ENCODE measurements at regions not wholly inside any gene's neighbourhood (a gene's known extent, or its start where the extent isn't known, plus 50 kb on each side); places are given as distances from the start of the nearest gene placed in this dataset.

GRCh38 chr2:16537347-16537746 lies 128.3 kb downstream of the CYRIA start:
- TF ChIP-seq, protein P1, sequence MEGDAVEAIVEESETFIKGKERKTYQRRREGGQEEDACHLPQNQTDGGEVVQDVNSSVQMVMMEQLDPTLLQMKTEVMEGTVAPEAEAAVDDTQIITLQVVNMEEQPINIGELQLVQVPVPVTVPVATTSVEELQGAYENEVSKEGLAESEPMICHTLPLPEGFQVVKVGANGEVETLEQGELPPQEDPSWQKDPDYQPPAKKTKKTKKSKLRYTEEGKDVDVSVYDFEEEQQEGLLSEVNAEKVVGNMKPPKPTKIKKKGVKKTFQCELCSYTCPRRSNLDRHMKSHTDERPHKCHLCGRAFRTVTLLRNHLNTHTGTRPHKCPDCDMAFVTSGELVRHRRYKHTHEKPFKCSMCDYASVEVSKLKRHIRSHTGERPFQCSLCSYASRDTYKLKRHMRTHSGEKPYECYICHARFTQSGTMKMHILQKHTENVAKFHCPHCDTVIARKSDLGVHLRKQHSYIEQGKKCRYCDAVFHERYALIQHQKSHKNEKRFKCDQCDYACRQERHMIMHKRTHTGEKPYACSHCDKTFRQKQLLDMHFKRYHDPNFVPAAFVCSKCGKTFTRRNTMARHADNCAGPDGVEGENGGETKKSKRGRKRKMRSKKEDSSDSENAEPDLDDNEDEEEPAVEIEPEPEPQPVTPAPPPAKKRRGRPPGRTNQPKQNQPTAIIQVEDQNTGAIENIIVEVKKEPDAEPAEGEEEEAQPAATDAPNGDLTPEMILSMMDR (conservative IDR thresholded peaks at IDR 0.05), result no peak
- DNase-seq (ENCODE audit: low read depth, low spot score), result no peak
- Mint-ChIP-seq H3K9me3 (no peaks in the 10 kb centered on the region), H3K4me1 (no peaks in the 10 kb centered on the region), H3K4me3 (no peak overlapping the region), H3K36me3 (ENCODE audit: low read depth) (no peaks in the 10 kb centered on the region), H3K27ac (ENCODE audit: unreplicated experiment) (no peak overlapping the region), H3K27me3 (ENCODE audit: low read depth) (peaks cover 10% of the 10 kb centered on the region)

DNA sequence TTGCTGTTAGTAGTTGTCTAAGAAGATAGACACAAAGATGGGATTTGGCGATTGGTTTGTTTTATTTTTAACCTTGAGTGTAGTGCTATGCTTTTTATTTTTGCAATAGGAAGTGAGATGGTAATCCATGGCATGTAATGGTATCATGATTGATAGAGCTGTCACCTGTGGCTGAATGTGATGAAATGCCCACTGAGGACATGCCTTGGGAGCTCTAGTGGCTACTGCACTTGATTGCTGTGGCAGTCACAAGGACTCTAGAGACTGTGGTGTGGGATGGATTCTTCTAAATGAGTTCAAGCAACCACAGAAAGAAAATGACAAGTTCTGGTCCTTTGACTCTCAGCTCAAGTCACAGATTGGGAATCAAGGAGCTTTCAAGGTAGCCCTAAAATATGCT lies 139.4 kb downstream of the CYRIA start:
- H3K27ac Mint-ChIP-seq (ENCODE audit: unreplicated experiment), result no peak overlapping the region
- no peak overlapping the region for H3K4me3 Mint-ChIP-seq
- no peaks in the 10 kb centered on the region for H3K36me3 Mint-ChIP-seq (ENCODE audit: low read depth)
- no peak for DNase-seq (ENCODE audit: low read depth, low spot score)
- peaks cover 33% of the 10 kb centered on the region for H3K4me1 Mint-ChIP-seq
- TF ChIP-seq, protein P1 (conservative IDR thresholded peaks at IDR 0.05), result no peak
- H3K27me3 Mint-ChIP-seq (ENCODE audit: low read depth), result peaks cover 3% of the 10 kb centered on the region
- peaks cover 2% of the 10 kb centered on the region for H3K9me3 Mint-ChIP-seq

GRCh38 chr2:16525265-16525887 lies 140.3 kb downstream of the CYRIA start:
- Mint-ChIP-seq H3K36me3 (ENCODE audit: low read depth) (no peaks in the 10 kb centered on the region), H3K9me3 (peaks cover 2% of the 10 kb centered on the region), H3K27me3 (ENCODE audit: low read depth) (peaks cover 2% of the 10 kb centered on the region), H3K4me3 (no peak overlapping the region), H3K27ac (ENCODE audit: unreplicated experiment) (no peak overlapping the region), H3K4me1 (peaks cover 28% of the 10 kb centered on the region)
- TF ChIP-seq, protein P1 (conservative IDR thresholded peaks at IDR 0.05), result peak; percentile 55
- peak; percentile 39 for DNase-seq (ENCODE audit: low read depth, low spot score)

GRCh38 chr2:16523711-16524110 lies 141.9 kb downstream of the CYRIA start:
- Mint-ChIP-seq H3K4me3 (no peak overlapping the region), H3K4me1 (peaks cover 24% of the 10 kb centered on the region), H3K9me3 (peaks cover 2% of the 10 kb centered on the region), H3K27me3 (ENCODE audit: low read depth) (no peaks in the 10 kb centered on the region), H3K36me3 (ENCODE audit: low read depth) (no peaks in the 10 kb centered on the region), H3K27ac (ENCODE audit: unreplicated experiment) (no peak overlapping the region)
- no peak for DNase-seq (ENCODE audit: low read depth, low spot score)
- TF ChIP-seq, protein P1 (conservative IDR thresholded peaks at IDR 0.05), result no peak

- DNase-seq (ENCODE audit: low read depth, low spot score), result no peak
- peaks cover 2% of the 10 kb centered on the region for H3K9me3 Mint-ChIP-seq
- TF ChIP-seq, protein P1 (conservative IDR thresholded peaks at IDR 0.05), result no peak
- peaks cover 24% of the 10 kb centered on the region for H3K4me1 Mint-ChIP-seq
- H3K27me3 Mint-ChIP-seq (ENCODE audit: low read depth), result no peaks in the 10 kb centered on the region
- H3K27ac Mint-ChIP-seq (ENCODE audit: unreplicated experiment), result peak overlapping the region; percentile 27
- no peak overlapping the region for H3K4me3 Mint-ChIP-seq
- no peaks in the 10 kb centered on the region for H3K36me3 Mint-ChIP-seq (ENCODE audit: low read depth)
Measured at GRCh38 chr2:16522031-16522831, 143.4 kb downstream of the CYRIA start.

All from neural crest cell (in vitro differentiated cells).